HEK293 (cell line): ENCODE measurements at regions not wholly inside any gene's neighbourhood (a gene's known extent, or its start where the extent isn't known, plus 50 kb on each side); places are given as distances from the start of the nearest gene placed in this dataset.

Experiments used
- CTCF ChIA-PET: fragments of 350-600 bp; formaldehyde crosslinking; extraction: SDS; loops from one replicate; lab custom pipeline; 2021; ENCODE audit warnings: antibody characterized with exemption; lab: Yijun Ruan, JAX
- POLR2A ChIA-PET: fragments of 300-600 bp; formaldehyde crosslinking; extraction: SDS; loops from one replicate; lab custom pipeline; 2020; ENCODE audit warnings: antibody characterized with exemption, inconsistent platforms; lab: Yijun Ruan, JAX
- H3K27ac ChIP-seq: fragments of 200-500 bp; sonication (Bioruptor generic); 2 replicates; pipeline ENCODE4 v1.5.1; 2014; ENCODE audit warnings: low read depth, low read length, control low read depth, inconsistent platforms; ENCODE audit errors: extremely low read depth
- H3K36me3 ChIP-seq, 2 experiments: fragments of 200-500 bp in 1 of 2; sonication (Bioruptor generic) in 1 of 2; 1 replicate in 1 of 2; 2 replicates in 1 of 2; pipeline ENCODE4 v1.5.1; 2014 to 2017; ENCODE audit warnings: inconsistent platforms in 2 of 2, low read length in 2 of 2; ENCODE audit not compliant: control insufficient read depth in 2 of 2, insufficient read depth in 1 of 2
- H3K4me1 ChIP-seq: fragments of 200-500 bp; sonication (Bioruptor generic); 2 replicates; pipeline ENCODE4 v1.5.1; 2014; ENCODE audit warnings: mild to moderate bottlenecking, low read length, inconsistent platforms; ENCODE audit not compliant: control insufficient read depth, insufficient read depth
- H3K4me3 ChIP-seq: 2 replicates; pipeline ENCODE4 v1.5.1; 2011; ENCODE audit warnings: low read depth, mild to moderate bottlenecking, control low read depth, low read length, moderate library complexity
- H3K9me3 ChIP-seq: fragments of 200-500 bp; sonication (Bioruptor generic); 2 replicates; pipeline ENCODE4 v1.5.1; 2014; ENCODE audit warnings: low read depth, low read length, inconsistent platforms; ENCODE audit not compliant: control insufficient read depth, insufficient read depth
- BCL11A ChIP-seq: fragments of 450-650 bp; formaldehyde crosslinking; IDR thresholded peaks from 2 replicates; pipeline ENCODE4 v1.5.1; 2016; ENCODE audit warnings: low read depth, missing biosample characterization, missing genetic modification characterization
- EGR2 ChIP-seq: fragments of 450-650 bp; formaldehyde crosslinking; IDR thresholded peaks from 2 replicates; pipeline ENCODE4 v1.5.1; 2016; ENCODE audit warnings: low read depth, missing biosample characterization, missing genetic modification characterization
- GFI1B ChIP-seq: fragments of 450-650 bp; formaldehyde crosslinking; IDR thresholded peaks from 2 replicates; pipeline ENCODE4 v1.5.1; 2016; ENCODE audit warnings: missing biosample characterization, missing genetic modification characterization
- OSR2 ChIP-seq: fragments of 450-650 bp; formaldehyde crosslinking; IDR thresholded peaks from 2 replicates; pipeline ENCODE4 v1.5.1; 2016; ENCODE audit warnings: missing biosample characterization, missing genetic modification characterization
- SP3 ChIP-seq: fragments of 450-650 bp; formaldehyde crosslinking; IDR thresholded peaks from 2 replicates; pipeline ENCODE4 v1.5.1; 2016; ENCODE audit warnings: missing biosample characterization, missing genetic modification characterization
- YY1 ChIP-seq: fragments of 450-650 bp; formaldehyde crosslinking; IDR thresholded peaks from 2 replicates; pipeline ENCODE4 v1.5.1; 2018; ENCODE audit warnings: missing biosample characterization, missing genetic modification characterization
- ZNF214 ChIP-seq: fragments of 450-650 bp; formaldehyde crosslinking; IDR thresholded peaks from 2 replicates; pipeline ENCODE4 v1.5.1; 2017; ENCODE audit warnings: missing biosample characterization, mild to moderate bottlenecking, missing genetic modification characterization, borderline replicate concordance
- ZNF416 ChIP-seq: fragments of 450-650 bp; formaldehyde crosslinking; IDR thresholded peaks from 2 replicates; pipeline ENCODE4 v1.5.1; 2016; ENCODE audit warnings: missing biosample characterization, missing genetic modification characterization
- ZNF48 ChIP-seq: fragments of 450-650 bp; formaldehyde crosslinking; IDR thresholded peaks from 2 replicates; pipeline ENCODE4 v1.5.1; 2016; ENCODE audit warnings: missing biosample characterization, missing genetic modification characterization
- ZNF623 ChIP-seq: fragments of 450-650 bp; formaldehyde crosslinking; IDR thresholded peaks from 2 replicates; pipeline ENCODE4 v1.5.1; 2016; ENCODE audit warnings: missing biosample characterization, missing genetic modification characterization
- ZNF701 ChIP-seq: fragments of 450-650 bp; formaldehyde crosslinking; IDR thresholded peaks from 2 replicates; pipeline ENCODE4 v1.5.1; 2016; ENCODE audit warnings: missing biosample characterization, missing genetic modification characterization
- TF ChIP-seq, protein P1 (sequence below): fragments of 450-650 bp; formaldehyde crosslinking; optimal IDR thresholded peaks from 2 replicates; pipeline ENCODE3; 2016; ENCODE audit warnings: missing biosample characterization, mild to moderate bottlenecking, missing genetic modification characterization
- TF ChIP-seq, protein P2 (sequence below): fragments of 450-650 bp; formaldehyde crosslinking; IDR thresholded peaks from 2 replicates; pipeline ENCODE4 v1.5.1; 2016; ENCODE audit warnings: missing biosample characterization, missing genetic modification characterization
- TF ChIP-seq, protein P3 (sequence below): fragments of 450-650 bp; IDR thresholded peaks from 2 replicates; pipeline ENCODE4 v1.5.1; 2018; ENCODE audit warnings: missing biosample characterization, missing genetic modification characterization
- TF ChIP-seq, protein P4 (sequence below): fragments of 450-650 bp; formaldehyde crosslinking; IDR thresholded peaks from 2 replicates; pipeline ENCODE4 v1.5.1; 2016; ENCODE audit warnings: missing biosample characterization, missing genetic modification characterization
- TF ChIP-seq, protein P5 (sequence below): fragments of 450-650 bp; formaldehyde crosslinking; IDR thresholded peaks from 2 replicates; pipeline ENCODE4 v1.5.1; 2016; ENCODE audit warnings: missing biosample characterization, missing genetic modification characterization
- TF ChIP-seq, protein P6 (sequence below): fragments of 450-650 bp; formaldehyde crosslinking; IDR thresholded peaks from 2 replicates; pipeline ENCODE4 v1.5.1; 2016; ENCODE audit warnings: missing biosample characterization, missing genetic modification characterization
- TF ChIP-seq, protein P7 (sequence below): fragments of 450-650 bp; formaldehyde crosslinking; IDR thresholded peaks from 2 replicates; pipeline ENCODE4 v1.5.0; 2017; ENCODE audit warnings: missing biosample characterization, missing genetic modification characterization, borderline replicate concordance

DNA sequence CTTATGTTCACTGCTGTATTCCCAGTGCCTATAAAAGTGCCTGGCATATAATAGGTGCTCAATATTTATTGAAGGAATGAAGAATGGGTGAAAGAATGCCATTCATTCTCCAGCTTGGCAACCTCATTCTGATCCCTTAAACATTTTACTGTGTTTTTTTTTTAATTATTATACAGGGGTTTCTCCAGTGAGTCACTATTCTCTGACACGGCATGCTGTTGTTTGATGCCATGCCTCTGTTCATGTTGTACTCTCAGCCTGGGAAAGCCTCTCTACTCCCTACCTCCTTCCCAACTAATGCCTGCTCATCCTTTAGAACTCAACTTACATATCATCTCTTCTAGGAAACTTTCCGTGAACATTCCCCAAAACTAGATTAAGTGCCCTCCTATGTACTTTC lies 70.2 kb upstream of the PHF24 start:
- no peak overlapping the region for H3K4me3 ChIP-seq

DNA sequence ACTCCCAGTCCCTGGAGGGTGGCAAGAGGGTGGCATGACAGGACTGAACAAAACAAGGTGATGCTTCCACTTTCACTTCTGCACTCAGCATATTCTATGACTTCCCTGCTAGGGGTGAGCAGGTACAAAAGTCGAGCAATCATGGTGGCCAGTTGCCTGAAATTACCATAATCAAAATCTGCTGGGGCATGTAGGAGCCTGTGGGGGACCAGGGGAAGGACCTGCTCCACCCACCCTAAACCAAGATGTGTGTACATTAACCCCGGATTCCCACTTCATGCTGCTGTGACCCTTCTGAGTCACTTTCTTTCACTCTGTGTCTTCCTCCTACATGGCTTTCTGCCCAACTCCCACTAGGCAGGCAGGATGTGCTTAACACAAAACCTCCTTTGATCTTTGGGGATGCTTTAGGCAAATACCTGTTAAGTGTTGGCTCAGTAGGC lies 73.3 kb upstream of the PHF24 start:
- Histone ChIP-seq H3K27ac (no peak overlapping the region), H3K9me3 (no peaks in the 10 kb centered on the region), H3K4me1 (no peaks in the 10 kb centered on the region), H3K36me3 (no peaks in the 10 kb centered on the region), H3K4me3 (no peak overlapping the region)
- ChIA-PET CTCF (no interaction called here), POLR2A (no interaction called here)
- TF ChIP-seq, protein P1, sequence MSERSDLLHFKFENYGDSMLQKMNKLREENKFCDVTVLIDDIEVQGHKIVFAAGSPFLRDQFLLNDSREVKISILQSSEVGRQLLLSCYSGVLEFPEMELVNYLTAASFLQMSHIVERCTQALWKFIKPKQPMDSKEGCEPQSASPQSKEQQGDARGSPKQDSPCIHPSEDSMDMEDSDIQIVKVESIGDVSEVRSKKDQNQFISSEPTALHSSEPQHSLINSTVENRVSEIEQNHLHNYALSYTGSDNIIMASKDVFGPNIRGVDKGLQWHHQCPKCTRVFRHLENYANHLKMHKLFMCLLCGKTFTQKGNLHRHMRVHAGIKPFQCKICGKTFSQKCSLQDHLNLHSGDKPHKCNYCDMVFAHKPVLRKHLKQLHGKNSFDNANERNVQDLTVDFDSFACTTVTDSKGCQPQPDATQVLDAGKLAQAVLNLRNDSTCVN (tag by site-specific recombination) = no peak
- TF ChIP-seq SP3 (tag by site-specific recombination) (no peak), YY1 (tag by site-specific recombination) (no peak), EGR2 (tag by site-specific recombination) (0 out of 2 replicates have a peak, but pooled peaks have one; percentile 37)

More for the DNA sequence above, 70.2 kb upstream of the PHF24 start:
- TF ChIP-seq SP3 (tag by site-specific recombination) (no peak), ZNF416 (tag by site-specific recombination) (no peak), GFI1B (no peak), ZNF623 (tag by site-specific recombination) (no peak), BCL11A (tag by site-specific recombination) (no peak), OSR2 (tag by site-specific recombination) (no peak), ZNF214 (no peak)
- TF ChIP-seq, protein P2, sequence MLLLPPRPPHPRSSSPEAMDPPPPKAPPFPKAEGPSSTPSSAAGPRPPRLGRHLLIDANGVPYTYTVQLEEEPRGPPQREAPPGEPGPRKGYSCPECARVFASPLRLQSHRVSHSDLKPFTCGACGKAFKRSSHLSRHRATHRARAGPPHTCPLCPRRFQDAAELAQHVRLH (tag by site-specific recombination) = no peak
- TF ChIP-seq, protein P3, sequence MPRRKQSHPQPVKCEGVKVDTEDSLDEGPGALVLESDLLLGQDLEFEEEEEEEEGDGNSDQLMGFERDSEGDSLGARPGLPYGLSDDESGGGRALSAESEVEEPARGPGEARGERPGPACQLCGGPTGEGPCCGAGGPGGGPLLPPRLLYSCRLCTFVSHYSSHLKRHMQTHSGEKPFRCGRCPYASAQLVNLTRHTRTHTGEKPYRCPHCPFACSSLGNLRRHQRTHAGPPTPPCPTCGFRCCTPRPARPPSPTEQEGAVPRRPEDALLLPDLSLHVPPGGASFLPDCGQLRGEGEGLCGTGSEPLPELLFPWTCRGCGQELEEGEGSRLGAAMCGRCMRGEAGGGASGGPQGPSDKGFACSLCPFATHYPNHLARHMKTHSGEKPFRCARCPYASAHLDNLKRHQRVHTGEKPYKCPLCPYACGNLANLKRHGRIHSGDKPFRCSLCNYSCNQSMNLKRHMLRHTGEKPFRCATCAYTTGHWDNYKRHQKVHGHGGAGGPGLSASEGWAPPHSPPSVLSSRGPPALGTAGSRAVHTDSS (tag by site-specific recombination) = no peak
- TF ChIP-seq, protein P4, sequence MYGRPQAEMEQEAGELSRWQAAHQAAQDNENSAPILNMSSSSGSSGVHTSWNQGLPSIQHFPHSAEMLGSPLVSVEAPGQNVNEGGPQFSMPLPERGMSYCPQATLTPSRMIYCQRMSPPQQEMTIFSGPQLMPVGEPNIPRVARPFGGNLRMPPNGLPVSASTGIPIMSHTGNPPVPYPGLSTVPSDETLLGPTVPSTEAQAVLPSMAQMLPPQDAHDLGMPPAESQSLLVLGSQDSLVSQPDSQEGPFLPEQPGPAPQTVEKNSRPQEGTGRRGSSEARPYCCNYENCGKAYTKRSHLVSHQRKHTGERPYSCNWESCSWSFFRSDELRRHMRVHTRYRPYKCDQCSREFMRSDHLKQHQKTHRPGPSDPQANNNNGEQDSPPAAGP (tag by site-specific recombination) = no peak
- TF ChIP-seq, protein P5, sequence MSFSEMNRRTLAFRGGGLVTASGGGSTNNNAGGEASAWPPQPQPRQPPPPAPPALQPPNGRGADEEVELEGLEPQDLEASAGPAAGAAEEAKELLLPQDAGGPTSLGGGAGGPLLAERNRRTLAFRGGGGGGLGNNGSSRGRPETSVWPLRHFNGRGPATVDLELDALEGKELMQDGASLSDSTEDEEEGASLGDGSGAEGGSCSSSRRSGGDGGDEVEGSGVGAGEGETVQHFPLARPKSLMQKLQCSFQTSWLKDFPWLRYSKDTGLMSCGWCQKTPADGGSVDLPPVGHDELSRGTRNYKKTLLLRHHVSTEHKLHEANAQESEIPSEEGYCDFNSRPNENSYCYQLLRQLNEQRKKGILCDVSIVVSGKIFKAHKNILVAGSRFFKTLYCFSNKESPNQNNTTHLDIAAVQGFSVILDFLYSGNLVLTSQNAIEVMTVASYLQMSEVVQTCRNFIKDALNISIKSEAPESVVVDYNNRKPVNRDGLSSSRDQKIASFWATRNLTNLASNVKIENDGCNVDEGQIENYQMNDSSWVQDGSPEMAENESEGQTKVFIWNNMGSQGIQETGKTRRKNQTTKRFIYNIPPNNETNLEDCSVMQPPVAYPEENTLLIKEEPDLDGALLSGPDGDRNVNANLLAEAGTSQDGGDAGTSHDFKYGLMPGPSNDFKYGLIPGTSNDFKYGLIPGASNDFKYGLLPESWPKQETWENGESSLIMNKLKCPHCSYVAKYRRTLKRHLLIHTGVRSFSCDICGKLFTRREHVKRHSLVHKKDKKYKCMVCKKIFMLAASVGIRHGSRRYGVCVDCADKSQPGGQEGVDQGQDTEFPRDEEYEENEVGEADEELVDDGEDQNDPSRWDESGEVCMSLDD = no peak
- ChIA-PET CTCF (interaction anchor here (0.6 to 1.1 kb wide), 3 partner anchors 12 to 128 kb away, joined by 3 to 6 read pairs (median 3); no protein-coding TSS in a partner anchor), POLR2A (no interaction called here)
- Histone ChIP-seq H3K27ac (no peak overlapping the region), H3K4me1 (no peaks in the 10 kb centered on the region), H3K9me3 (no peaks in the 10 kb centered on the region), H3K36me3 (no peaks in the 10 kb centered on the region)

DNA sequence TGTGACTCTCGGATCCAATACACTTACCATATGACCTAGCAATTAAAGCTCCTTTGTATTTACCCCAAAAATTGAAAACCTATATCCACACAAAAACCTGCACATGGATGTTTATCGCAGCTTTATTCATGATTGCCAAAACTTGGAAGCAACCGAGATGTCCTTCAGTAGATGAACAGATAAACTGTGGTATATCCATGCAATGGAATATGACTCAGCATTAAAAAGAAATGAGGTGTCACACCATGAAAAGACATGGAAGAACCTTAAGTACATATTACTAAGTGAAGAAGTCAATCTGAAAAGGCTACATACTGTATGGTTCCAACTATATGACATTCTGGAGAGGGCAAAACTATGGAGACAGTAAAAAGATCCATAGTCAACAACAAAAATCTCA lies 82.0 kb upstream of the PHF24 start:
- Histone ChIP-seq H3K9me3 (no peaks in the 10 kb centered on the region), H3K4me3 (no peak overlapping the region), H3K27ac (no peak overlapping the region), H3K4me1 (no peaks in the 10 kb centered on the region), H3K36me3 (no peaks in the 10 kb centered on the region)
- ChIA-PET CTCF (interaction anchor here (0.5 to 1.5 kb wide), 2 partner anchors 23 to 201 kb away, joined by 3 read pairs; no protein-coding TSS in a partner anchor), POLR2A (interaction anchor here (0.6 to 0.7 kb wide), 2 partner anchors 25 to 84 kb away, joined by 3 to 4 read pairs; no protein-coding TSS in a partner anchor)
- TF ChIP-seq, protein P6, sequence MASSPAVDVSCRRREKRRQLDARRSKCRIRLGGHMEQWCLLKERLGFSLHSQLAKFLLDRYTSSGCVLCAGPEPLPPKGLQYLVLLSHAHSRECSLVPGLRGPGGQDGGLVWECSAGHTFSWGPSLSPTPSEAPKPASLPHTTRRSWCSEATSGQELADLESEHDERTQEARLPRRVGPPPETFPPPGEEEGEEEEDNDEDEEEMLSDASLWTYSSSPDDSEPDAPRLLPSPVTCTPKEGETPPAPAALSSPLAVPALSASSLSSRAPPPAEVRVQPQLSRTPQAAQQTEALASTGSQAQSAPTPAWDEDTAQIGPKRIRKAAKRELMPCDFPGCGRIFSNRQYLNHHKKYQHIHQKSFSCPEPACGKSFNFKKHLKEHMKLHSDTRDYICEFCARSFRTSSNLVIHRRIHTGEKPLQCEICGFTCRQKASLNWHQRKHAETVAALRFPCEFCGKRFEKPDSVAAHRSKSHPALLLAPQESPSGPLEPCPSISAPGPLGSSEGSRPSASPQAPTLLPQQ = no peak
- TF ChIP-seq ZNF48 (tag by site-specific recombination) = no peak
- TF ChIP-seq ZNF701 (tag by site-specific recombination) = no peak
- TF ChIP-seq, protein P7, sequence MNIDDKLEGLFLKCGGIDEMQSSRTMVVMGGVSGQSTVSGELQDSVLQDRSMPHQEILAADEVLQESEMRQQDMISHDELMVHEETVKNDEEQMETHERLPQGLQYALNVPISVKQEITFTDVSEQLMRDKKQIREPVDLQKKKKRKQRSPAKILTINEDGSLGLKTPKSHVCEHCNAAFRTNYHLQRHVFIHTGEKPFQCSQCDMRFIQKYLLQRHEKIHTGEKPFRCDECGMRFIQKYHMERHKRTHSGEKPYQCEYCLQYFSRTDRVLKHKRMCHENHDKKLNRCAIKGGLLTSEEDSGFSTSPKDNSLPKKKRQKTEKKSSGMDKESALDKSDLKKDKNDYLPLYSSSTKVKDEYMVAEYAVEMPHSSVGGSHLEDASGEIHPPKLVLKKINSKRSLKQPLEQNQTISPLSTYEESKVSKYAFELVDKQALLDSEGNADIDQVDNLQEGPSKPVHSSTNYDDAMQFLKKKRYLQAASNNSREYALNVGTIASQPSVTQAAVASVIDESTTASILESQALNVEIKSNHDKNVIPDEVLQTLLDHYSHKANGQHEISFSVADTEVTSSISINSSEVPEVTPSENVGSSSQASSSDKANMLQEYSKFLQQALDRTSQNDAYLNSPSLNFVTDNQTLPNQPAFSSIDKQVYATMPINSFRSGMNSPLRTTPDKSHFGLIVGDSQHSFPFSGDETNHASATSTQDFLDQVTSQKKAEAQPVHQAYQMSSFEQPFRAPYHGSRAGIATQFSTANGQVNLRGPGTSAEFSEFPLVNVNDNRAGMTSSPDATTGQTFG (tag by site-specific recombination) = no peak
- TF ChIP-seq GFI1B = no peak
